ENCODE measurements at regions not wholly inside any gene's neighbourhood (a gene's known extent, or its start where the extent isn't known, plus 50 kb on each side); places are given as distances from the start of the nearest gene placed in this dataset.

DNA sequence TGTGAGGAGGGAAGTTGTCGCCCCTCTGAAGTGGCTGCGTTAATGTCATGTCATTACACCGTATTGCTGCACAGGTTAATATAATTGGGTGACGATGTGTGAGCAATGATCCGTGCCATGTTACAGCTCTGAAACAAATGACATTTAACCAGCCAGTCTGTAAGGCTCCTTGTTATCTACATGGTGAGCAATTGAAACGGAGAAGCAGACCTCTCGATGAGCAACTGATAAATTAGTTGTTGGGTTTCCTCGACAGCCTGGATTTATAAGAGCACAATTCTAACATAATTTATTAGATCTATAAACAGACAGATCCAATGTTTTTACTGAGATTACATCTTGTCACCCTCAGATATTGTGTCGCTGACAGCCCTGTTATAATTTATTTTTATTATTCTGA is 49.9 kb upstream of the MAFB start:
- Histone ChIP-seq H3K36me3 (replicated peaks; ENCODE audit: control insufficient read depth, insufficient read depth, low read length) (no peaks in the 10 kb centered on the region), H3K4me3 (ENCODE audit: insufficient read depth, low read depth, low read length) (no peak overlapping the region), H3K27me3 (ENCODE audit: control insufficient read depth, insufficient read depth, low read length) (no peaks in the 10 kb centered on the region)
- DNase-seq = no peak

DNA sequence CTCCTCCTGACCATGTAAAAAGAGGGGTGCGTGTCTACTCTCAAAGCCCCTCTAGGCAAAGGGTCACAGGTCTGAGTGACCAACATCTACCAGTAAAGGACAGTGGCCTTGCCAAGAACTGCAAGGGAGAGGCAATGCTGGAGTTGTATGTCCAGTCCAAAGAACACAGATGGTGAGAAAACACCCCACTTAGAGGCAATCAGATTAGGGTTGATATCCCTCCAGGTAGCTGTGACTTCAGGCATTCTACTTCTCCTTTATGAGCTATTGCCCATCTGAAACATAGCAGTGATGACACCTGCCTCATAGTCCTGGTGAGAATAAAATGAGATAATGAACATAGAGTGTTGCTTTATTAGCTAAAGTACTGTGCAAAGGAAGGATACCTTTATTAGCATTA is 50.8 kb upstream of the MAFB start:
- DNase-seq = no peak
- Histone ChIP-seq H3K4me3 (ENCODE audit: insufficient read depth, low read depth, low read length) (no peak overlapping the region), H3K36me3 (replicated peaks; ENCODE audit: control insufficient read depth, insufficient read depth, low read length) (no peaks in the 10 kb centered on the region), H3K27me3 (ENCODE audit: control insufficient read depth, insufficient read depth, low read length) (no peaks in the 10 kb centered on the region)

DNA sequence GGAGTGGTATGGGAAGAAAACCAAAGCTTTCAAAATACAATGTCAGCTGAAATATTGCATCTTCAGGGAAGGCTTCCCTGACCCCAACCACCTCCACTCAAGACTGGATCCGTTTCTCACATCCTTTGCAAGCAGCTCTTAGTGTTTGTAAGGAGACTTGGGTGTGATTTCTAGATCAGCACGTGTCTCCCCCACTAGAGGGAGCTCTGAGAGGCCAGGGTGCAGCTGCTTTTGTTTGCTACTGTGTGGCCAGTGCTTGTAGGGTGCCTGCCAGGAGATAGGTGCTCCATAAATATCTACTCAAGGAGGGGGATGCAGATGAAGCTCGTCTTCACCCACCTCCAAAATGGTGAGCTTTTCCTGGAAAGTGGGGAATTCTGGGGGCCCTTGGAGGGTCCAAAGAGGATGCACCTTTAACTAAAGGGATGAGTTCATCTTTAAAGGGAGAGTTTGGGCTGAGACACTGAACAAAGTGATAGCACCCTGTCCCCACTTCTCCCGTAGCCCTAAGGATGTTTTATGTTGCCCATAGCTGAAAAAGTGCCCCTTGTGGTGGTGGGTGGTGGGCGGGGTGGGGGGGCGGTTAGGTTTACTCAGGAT is 52.6 kb upstream of the MAFB start:
- DNase-seq = peak; percentile 66
- Histone ChIP-seq H3K4me3 (ENCODE audit: insufficient read depth, low read depth, low read length) (no peak overlapping the region), H3K36me3 (replicated peaks; ENCODE audit: control insufficient read depth, insufficient read depth, low read length) (no peaks in the 10 kb centered on the region), H3K27me3 (ENCODE audit: control insufficient read depth, insufficient read depth, low read length) (no peaks in the 10 kb centered on the region)

DNA sequence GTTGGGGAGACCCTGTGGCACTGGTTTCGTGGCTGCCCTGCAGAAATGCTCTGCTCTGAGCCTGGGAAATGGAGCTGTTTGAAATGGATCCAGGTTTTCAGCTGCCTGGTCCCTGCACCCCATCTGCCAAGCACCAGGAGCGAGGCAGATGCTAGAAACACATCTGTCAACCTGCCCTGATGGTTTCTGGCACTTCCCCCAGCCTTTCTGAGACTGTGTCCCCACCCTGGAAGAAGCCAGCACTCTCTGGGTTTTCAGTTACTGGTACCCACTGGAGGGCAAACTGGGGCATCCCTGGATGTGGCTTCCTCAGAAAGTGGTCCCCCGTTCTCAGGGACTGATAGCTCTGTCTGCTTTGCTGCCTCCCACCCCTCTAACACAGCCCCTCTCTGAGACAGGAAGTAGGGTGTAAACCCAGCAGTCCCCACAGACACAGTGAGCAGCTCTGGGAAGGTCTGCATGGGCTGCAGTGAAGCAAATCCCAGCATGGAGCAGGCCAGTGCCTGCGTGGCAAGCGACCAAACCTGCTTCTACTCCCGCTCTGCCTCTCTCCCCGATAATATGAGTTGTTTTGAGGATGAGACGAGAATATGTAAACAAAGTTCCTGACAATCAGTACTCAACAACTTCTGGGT is 54.2 kb upstream of the MAFB start:
- Histone ChIP-seq H3K36me3 (replicated peaks; ENCODE audit: control insufficient read depth, insufficient read depth, low read length) (no peaks in the 10 kb centered on the region), H3K27me3 (ENCODE audit: control insufficient read depth, insufficient read depth, low read length) (no peaks in the 10 kb centered on the region), H3K4me3 (ENCODE audit: insufficient read depth, low read depth, low read length) (no peak overlapping the region)
- DNase-seq = no peak

DNA sequence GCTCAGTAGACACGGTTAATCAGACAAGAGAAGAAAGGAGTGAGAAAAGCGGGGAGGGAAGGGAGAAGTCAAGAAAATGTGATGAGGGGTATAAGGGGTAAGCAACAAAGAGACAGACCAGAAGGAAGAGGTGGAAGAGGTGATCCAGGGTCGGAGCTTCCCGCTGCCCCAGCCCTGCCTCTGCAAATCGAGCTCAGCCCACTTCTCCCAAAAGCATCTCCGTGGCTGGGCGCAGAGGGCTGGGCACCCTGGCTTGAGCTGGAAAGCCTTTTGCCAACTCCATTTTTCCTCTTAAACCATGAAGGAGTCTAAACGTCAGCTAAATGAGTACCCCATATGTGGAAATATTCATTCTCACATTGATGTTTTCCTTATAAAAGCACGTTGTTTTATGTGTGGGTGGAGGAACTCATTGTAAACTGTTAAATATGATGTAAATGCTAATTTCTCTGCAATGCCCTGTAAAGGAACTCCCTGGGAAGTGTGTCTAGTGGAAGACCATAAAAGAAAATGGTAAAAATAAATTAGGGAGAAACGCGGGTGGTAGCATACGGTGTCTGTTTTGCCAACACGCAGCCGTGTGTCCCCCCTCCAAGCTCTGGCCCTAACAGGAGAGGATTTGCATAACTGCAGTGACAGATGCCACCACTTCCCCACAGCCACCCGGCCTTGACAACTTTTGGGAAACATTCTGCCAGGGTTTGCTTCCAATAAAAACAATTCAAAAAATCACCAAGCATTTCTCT is 55.2 kb upstream of the MAFB start:
- H3K27me3 ChIP-seq (ENCODE audit: control insufficient read depth, insufficient read depth, low read length) = no peaks in the 10 kb centered on the region
- DNase-seq = no peak

DNA sequence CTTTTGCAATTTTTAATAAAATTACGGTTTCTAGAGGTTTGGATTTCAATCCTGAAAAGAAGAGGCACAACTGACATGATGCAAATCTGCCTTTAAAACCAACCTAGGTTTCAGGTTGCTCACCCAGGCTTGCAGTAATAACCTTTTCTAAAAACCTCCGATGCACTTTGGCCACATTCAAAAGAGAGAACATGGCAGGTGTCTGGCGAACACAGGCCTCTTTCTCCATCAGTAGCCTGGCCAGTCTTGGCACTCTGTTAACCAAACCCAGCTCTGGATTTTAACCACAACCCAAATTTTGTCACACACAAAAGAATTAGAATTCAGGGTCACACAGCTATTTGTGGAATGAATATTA is 55.8 kb upstream of the MAFB start:
- no peak for DNase-seq
- Histone ChIP-seq H3K36me3 (replicated peaks; ENCODE audit: control insufficient read depth, insufficient read depth, low read length) (no peaks in the 10 kb centered on the region), H3K4me3 (ENCODE audit: insufficient read depth, low read depth, low read length) (no peak overlapping the region), H3K27me3 (ENCODE audit: control insufficient read depth, insufficient read depth, low read length) (no peaks in the 10 kb centered on the region)

More for the DNA sequence above, 55.2 kb upstream of the MAFB start:
- Histone ChIP-seq H3K4me3 (ENCODE audit: insufficient read depth, low read depth, low read length) (no peak overlapping the region), H3K36me3 (replicated peaks; ENCODE audit: control insufficient read depth, insufficient read depth, low read length) (no peaks in the 10 kb centered on the region)

DNA sequence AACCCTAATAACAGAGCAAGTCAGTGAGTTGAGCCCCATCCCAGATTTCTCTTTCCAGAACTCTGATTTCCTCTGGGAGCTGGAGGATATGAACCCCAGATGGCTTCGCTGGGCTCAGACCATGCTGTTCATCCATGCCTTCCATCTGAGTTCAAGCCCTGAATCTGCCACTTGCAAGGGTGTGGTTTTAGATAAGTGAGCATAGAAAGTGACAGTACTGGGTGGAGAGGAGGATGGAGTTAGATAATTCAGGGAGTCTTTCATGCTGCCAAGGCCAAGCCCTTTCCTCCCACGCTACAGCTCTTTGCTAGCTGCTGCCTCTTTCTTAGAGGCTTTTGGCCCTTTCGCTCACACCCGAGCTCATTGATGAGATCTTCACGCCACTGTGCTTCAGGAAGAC is 57.2 kb upstream of the MAFB start:
- Histone ChIP-seq H3K4me3 (ENCODE audit: insufficient read depth, low read depth, low read length) (no peak overlapping the region), H3K27me3 (ENCODE audit: control insufficient read depth, insufficient read depth, low read length) (no peaks in the 10 kb centered on the region), H3K36me3 (replicated peaks; ENCODE audit: control insufficient read depth, insufficient read depth, low read length) (no peaks in the 10 kb centered on the region)
- DNase-seq = no peak

DNA sequence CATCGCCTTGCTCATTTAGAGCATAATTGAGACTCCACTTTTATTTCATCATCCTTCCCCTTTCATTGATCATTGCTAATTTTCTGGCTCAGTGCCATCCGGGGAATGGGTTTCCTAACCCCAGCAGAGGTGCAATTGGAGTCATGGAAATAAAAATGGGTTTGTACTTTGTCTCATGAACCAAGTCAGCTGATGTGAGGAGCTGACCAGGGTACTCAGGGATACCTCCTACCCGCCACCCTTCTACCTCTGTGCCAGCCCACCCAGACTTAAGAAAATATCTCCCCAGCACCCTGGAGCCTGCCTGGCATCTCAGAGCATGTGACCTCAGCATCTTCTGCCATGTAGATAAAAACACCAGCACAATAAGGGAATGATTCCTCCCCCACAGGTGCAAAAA is 59.1 kb upstream of the MAFB start:
- no peaks in the 10 kb centered on the region for H3K27me3 ChIP-seq (ENCODE audit: control insufficient read depth, insufficient read depth, low read length)
- DNase-seq = no peak
- H3K4me3 ChIP-seq (ENCODE audit: insufficient read depth, low read depth, low read length) = no peak overlapping the region
- no peaks in the 10 kb centered on the region for H3K36me3 ChIP-seq (replicated peaks; ENCODE audit: control insufficient read depth, insufficient read depth, low read length)

DNA sequence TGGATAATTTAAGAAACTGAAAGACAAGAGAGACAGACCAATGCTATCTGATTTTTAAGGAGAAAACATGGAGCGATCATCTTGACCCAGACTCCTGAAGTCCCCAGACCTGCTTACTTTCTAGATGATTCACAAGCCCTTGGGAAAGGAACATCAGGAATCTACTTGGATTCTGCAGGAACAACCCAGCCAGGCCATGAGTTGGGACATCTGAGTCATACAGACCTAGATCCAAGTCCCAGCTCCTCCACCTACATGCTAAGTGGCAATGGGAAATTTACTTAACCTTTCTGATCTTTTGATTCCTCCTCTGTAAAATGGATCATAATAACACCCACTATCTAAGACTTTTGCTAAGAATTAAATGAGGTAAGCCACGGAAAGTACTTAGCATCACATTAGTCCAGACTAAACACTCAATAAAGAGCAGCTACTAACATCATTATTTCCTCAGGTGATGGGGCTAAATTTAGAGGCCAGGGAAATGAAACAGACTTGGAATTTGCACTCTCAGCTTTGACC is 61.0 kb upstream of the MAFB start:
- Histone ChIP-seq H3K27me3 (ENCODE audit: control insufficient read depth, insufficient read depth, low read length) (no peaks in the 10 kb centered on the region), H3K36me3 (replicated peaks; ENCODE audit: control insufficient read depth, insufficient read depth, low read length) (no peaks in the 10 kb centered on the region)
- no peak for DNase-seq

DNA sequence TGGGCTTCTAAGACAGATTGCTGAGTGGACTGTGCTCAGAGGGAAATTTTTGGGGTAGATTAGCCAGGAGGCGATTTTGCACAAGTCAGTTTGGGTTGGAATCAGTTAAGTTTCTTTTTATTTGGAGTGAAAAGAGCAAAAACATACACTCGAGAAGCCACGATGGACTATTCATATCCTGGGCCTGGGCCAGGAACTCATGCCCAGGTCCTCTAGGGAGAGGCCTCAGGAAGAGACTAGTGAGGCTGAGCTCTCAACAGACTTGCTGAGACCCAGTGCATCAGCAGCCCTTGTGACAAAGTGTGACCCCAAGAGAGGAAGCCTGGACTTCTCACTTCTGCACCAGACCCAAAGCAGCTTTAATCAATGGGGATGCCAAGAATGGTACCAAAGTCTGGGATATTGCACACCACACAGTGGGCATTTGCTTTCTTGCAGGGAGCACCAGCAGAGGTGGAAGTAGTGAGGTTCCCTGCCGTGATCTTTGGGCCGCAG is 61.6 kb upstream of the MAFB start:
- H3K27me3 ChIP-seq (ENCODE audit: control insufficient read depth, insufficient read depth, low read length) = no peaks in the 10 kb centered on the region
- DNase-seq = no peak
- no peak overlapping the region for H3K4me3 ChIP-seq (ENCODE audit: insufficient read depth, low read depth, low read length)

More for the DNA sequence above, 61.0 kb upstream of the MAFB start:
- H3K4me3 ChIP-seq (ENCODE audit: insufficient read depth, low read depth, low read length) = no peak overlapping the region

DNA sequence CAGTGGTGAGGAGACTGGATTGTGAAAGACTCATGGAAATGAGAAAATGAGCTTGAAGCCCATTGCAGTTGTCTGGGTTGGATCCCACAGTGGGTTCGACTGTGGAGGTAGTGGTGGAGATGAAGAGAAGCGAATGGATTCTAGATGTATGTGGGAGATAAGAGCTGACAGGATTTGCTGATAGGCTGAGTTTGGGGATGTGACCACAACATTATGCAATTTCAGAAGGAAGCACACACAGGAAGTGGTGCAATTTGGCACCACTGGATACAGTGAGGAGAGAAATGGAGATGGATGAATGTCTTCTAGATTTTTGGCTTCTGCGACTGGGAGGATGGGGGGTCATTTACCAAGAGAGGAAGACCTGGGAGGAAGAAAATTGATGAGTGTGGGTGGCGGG is 64.4 kb upstream of the MAFB start:
- Histone ChIP-seq H3K4me3 (ENCODE audit: insufficient read depth, low read depth, low read length) (no peak overlapping the region), H3K27me3 (ENCODE audit: control insufficient read depth, insufficient read depth, low read length) (no peaks in the 10 kb centered on the region), H3K36me3 (replicated peaks; ENCODE audit: control insufficient read depth, insufficient read depth, low read length) (no peaks in the 10 kb centered on the region)
- DNase-seq = no peak

More for the DNA sequence above, 61.6 kb upstream of the MAFB start:
- no peaks in the 10 kb centered on the region for H3K36me3 ChIP-seq (replicated peaks; ENCODE audit: control insufficient read depth, insufficient read depth, low read length)

DNA sequence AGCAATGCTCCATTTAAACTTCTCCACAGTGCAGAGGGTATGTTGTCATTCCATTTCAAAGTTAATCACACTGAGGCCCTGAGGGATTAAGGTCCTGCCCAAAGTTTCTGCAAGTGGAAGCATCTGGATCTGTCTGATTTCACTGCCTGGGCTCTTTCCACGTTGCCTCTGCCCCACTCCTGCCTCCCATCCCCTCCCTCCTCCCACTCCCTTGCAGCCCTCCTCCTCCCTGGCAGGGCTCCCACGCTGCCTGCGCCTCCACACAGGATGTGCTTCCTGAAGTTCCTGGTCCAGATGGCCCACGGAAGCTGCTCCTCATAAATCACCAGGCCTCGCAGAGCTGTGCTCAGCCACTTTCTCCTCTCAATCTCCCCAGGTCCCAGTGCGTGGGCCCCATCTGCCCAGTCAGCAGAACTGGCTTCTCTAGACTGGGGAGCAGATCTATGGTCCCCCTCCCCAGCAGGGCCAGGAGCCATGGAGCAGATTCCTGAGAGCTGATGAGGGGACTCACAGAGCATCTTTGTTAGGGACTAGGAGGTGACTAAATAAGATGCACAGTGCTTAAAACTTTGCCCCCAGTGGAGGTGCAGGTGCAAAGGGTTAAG is 65.4 kb upstream of the MAFB start:
- Histone ChIP-seq H3K36me3 (replicated peaks; ENCODE audit: control insufficient read depth, insufficient read depth, low read length) (no peaks in the 10 kb centered on the region), H3K27me3 (ENCODE audit: control insufficient read depth, insufficient read depth, low read length) (no peaks in the 10 kb centered on the region), H3K4me3 (ENCODE audit: insufficient read depth, low read depth, low read length) (no peak overlapping the region)
- DNase-seq = no peak

DNA sequence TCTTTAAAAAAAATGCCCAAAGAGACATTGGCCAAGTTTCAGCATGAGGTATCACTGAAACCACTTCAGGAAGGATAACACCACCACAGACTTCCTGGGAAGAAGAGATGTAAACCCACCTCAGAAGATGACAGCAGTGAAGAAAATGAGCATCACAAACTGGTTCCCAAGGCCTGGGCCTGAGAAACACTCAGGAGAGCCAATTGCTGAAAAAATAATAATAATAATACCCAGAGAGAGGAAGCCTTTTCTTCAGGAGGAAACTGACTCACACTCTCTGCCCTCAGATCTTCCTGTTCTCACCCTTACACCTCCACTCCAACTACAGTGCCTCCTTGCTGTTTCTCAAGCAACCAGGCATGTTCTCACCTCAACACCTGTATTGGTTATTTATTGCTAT is 68.1 kb upstream of the MAFB start:
- Histone ChIP-seq H3K27me3 (ENCODE audit: control insufficient read depth, insufficient read depth, low read length) (no peaks in the 10 kb centered on the region), H3K4me3 (ENCODE audit: insufficient read depth, low read depth, low read length) (no peak overlapping the region), H3K36me3 (replicated peaks; ENCODE audit: control insufficient read depth, insufficient read depth, low read length) (no peaks in the 10 kb centered on the region)
- no peak for DNase-seq

DNA sequence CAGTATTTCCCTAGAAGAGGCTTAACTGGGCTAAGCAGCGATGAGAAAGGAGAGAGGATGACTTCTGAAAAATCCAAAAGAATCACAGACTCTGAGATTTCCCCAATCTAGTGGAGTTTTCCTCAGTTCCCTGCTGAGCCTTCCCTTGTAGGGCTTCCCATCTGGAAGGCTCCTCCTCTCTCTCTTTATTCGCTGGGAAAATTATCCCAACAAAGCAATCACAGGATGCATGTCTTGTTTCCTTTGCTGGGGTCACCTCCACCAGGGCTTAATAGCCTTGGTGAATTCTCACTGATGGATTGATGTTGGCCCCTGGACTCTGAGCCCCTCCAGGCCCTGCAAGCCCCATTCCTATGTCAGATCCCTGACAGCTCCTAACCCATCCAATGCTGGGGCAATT is 69.8 kb upstream of the MAFB start:
- Histone ChIP-seq H3K27me3 (ENCODE audit: control insufficient read depth, insufficient read depth, low read length) (no peaks in the 10 kb centered on the region), H3K4me3 (ENCODE audit: insufficient read depth, low read depth, low read length) (no peak overlapping the region), H3K36me3 (replicated peaks; ENCODE audit: control insufficient read depth, insufficient read depth, low read length) (no peaks in the 10 kb centered on the region)
- DNase-seq = peak; percentile 56

DNA sequence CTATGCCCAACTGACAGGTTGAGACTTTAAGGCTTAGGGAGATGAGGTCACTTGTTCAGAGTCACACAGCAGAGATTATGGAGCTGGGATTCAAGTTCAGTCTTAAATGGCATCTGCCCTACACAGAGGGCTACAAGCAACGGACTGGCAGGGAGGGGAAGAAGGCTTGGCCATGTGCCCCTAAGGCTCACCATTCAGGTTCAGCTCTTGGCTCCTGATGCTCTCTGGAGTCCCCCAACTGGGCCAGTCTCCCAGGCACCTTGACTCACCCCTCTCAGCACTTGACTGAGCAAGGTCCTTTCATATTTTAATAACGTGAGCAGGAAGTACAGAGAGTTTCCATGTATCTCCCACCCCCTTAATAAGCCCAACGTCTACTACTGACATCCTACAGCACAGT is 71.4 kb upstream of the MAFB start:
- DNase-seq = no peak
- Histone ChIP-seq H3K27me3 (ENCODE audit: control insufficient read depth, insufficient read depth, low read length) (no peaks in the 10 kb centered on the region), H3K4me3 (ENCODE audit: insufficient read depth, low read depth, low read length) (no peak overlapping the region), H3K36me3 (replicated peaks; ENCODE audit: control insufficient read depth, insufficient read depth, low read length) (no peaks in the 10 kb centered on the region)
